H1 (cell line): ENCODE measurements at regions not wholly inside any gene's neighbourhood (a gene's known extent, or its start where the extent isn't known, plus 50 kb on each side); places are given as distances from the start of the nearest gene placed in this dataset.

ENCODE experiments used
- CTCF ChIA-PET: fragments of 300-600 bp; sonication (Branson Sonifier 250); formaldehyde crosslinking; loops from one replicate; lab custom pipeline; 2021; ENCODE audit not compliant: partially characterized antibody; lab: Charles Lee
- POLR2A ChIA-PET: fragments of 300-600 bp; sonication (Branson Sonifier 250); formaldehyde crosslinking; loops from one replicate; lab custom pipeline; 2021; ENCODE audit warnings: inconsistent platforms; ENCODE audit not compliant: partially characterized antibody; lab: Charles Lee
- DNase-seq, 2 experiments: peaks; one replicate each; pipeline versions ENCODE4 v3.0.0 to v3.0.0-alpha.2; 2010 to 2022; ENCODE audit warnings: low spot score in 2 of 2, low read depth in 1 of 2, mixed read lengths in 1 of 2
- FAIRE-seq: peaks from 2 replicates; lab custom pipeline; 2011; peaks lifted over from hg19 to GRCh38; lab: Jason Lieb, UNC
- H2AFZ ChIP-seq: 2 replicates; pipeline ENCODE4 v1.8.1; 2012; ENCODE audit warnings: low read length, inconsistent platforms
- H2AK5ac ChIP-seq: 2 replicates; pipeline ENCODE4 v1.6.1; 2013; ENCODE audit warnings: low read depth, low read length
- H2BK120ac ChIP-seq: replicated peaks from 2 replicates; pipeline ENCODE3; 2013; ENCODE audit warnings: low read depth, low read length, inconsistent platforms
- H2BK12ac ChIP-seq: 2 replicates; pipeline ENCODE4 v1.6.1; 2013; ENCODE audit warnings: low read depth, low read length
- H2BK15ac ChIP-seq: 2 replicates; pipeline ENCODE4 v1.6.1; 2013; ENCODE audit warnings: low read length
- H2BK20ac ChIP-seq: 2 replicates; pipeline ENCODE4 v1.6.1; 2013; ENCODE audit warnings: low read length
- H2BK5ac ChIP-seq: 2 replicates; pipeline ENCODE4 v1.6.1; 2013; ENCODE audit warnings: low read depth, low read length
- H3K14ac ChIP-seq: 2 replicates; pipeline ENCODE4 v1.6.1; 2013; ENCODE audit warnings: inconsistent platforms; ENCODE audit not compliant: insufficient read length
- H3K18ac ChIP-seq: 2 replicates; pipeline ENCODE4 v1.6.1; 2013; ENCODE audit warnings: low read length; ENCODE audit errors: extremely low read depth
- H3K23ac ChIP-seq: 2 replicates; pipeline ENCODE4 v1.6.1; 2013; ENCODE audit warnings: inconsistent platforms; ENCODE audit not compliant: insufficient read length
- H3K23me2 ChIP-seq: 2 replicates; pipeline ENCODE4 v1.6.1; 2013; ENCODE audit warnings: low read depth, low read length
- H3K27ac ChIP-seq: 2 replicates; pipeline ENCODE4 v1.6.1; 2011; ENCODE audit warnings: low read depth, low read length, inconsistent platforms
- H3K27me3 ChIP-seq, 4 experiments: replicated peaks in 1 of 4; 1 replicate in 1 of 4; 2 replicates in 3 of 4; pipeline versions ENCODE4 v1.6.1 to v1.8.1; 2011 to 2013; ENCODE audit warnings: low read length in 3 of 4, mild to moderate bottlenecking in 3 of 4, inconsistent platforms in 2 of 4, mixed read lengths in 2 of 4, moderate library complexity in 1 of 4; ENCODE audit not compliant: control insufficient read depth in 3 of 4, insufficient read depth in 3 of 4; ENCODE audit errors: extremely low read depth in 1 of 4
- H3K36me3 ChIP-seq, 4 experiments: 2 replicates each; pipeline versions ENCODE4 v1.6.1 to v1.8.1; 2011 to 2013; ENCODE audit warnings: mild to moderate bottlenecking in 4 of 4, low read length in 3 of 4, moderate library complexity in 2 of 4, control low read depth in 1 of 4, inconsistent platforms in 1 of 4; ENCODE audit not compliant: insufficient read depth in 4 of 4, control insufficient read depth in 2 of 4
- H3K4ac ChIP-seq: replicated peaks from 2 replicates; pipeline ENCODE3; 2013; ENCODE audit warnings: low read length, low read depth, mixed read lengths, inconsistent platforms; ENCODE audit not compliant: insufficient read length
- H3K4me1 ChIP-seq, 4 experiments: replicated peaks in 1 of 4; 1 replicate in 1 of 4; 2 replicates in 3 of 4; pipeline versions ENCODE4 v1.6.1 to v1.8.1; 2011 to 2013; ENCODE audit warnings: low read length in 3 of 4, inconsistent platforms in 2 of 4, mixed read lengths in 1 of 4; ENCODE audit not compliant: insufficient read depth in 4 of 4, control insufficient read depth in 3 of 4
- H3K4me2 ChIP-seq, 2 experiments: 2 replicates each; pipeline versions ENCODE4 v1.6.1 to v1.8.1; 2011 to 2013; ENCODE audit warnings: low read depth in 2 of 2, low read length in 2 of 2, control low read depth in 1 of 2, inconsistent platforms in 1 of 2, mild to moderate bottlenecking in 1 of 2; ENCODE audit not compliant: insufficient read depth in 1 of 2
- H3K4me3 ChIP-seq, 4 experiments: fragments of 200-600, 300-600 bp in 1 of 4; sonication (generic), shearing (Covaris generic), sonication (Bioruptor Twin) in 1 of 4; 2 replicates each; pipeline versions ENCODE4 v1.5.1 to v1.8.1; 2011 to 2016; ENCODE audit warnings: low read length in 4 of 4, low read depth in 3 of 4, control low read depth in 2 of 4, inconsistent platforms in 2 of 4, mild to moderate bottlenecking in 2 of 4, mixed read lengths in 1 of 4, moderate library complexity in 1 of 4; ENCODE audit not compliant: insufficient read depth in 2 of 4; ENCODE audit errors: extremely low read depth in 1 of 4
- H3K56ac ChIP-seq: replicated peaks from 2 replicates; pipeline ENCODE3; 2013; ENCODE audit warnings: low read depth, mild to moderate bottlenecking, mixed read lengths, low read length, inconsistent platforms; ENCODE audit not compliant: insufficient read length
- H3K79me1 ChIP-seq: 2 replicates; pipeline ENCODE4 v1.6.1; 2013; ENCODE audit warnings: low read depth, low read length, control low read depth
- H3K79me2 ChIP-seq, 2 experiments: 2 replicates each; pipeline versions ENCODE4 v1.6.1 to v1.8.1; 2012 to 2013; ENCODE audit warnings: low read length in 2 of 2, mild to moderate bottlenecking in 2 of 2, inconsistent platforms in 1 of 2; ENCODE audit not compliant: insufficient read depth in 2 of 2, control insufficient read depth in 1 of 2
- H3K9ac ChIP-seq, 4 experiments: replicated peaks in 1 of 4; 1 replicate in 1 of 4; 2 replicates in 3 of 4; pipeline versions ENCODE4 v1.6.1 to v1.8.1; 2011 to 2013; ENCODE audit warnings: low read depth in 3 of 4, low read length in 3 of 4, control low read depth in 2 of 4, mild to moderate bottlenecking in 2 of 4, moderate library complexity in 2 of 4, inconsistent platforms in 1 of 4; ENCODE audit errors: extremely low read depth in 1 of 4
- H3K9me3 ChIP-seq, 2 experiments: 2 replicates each; pipeline versions ENCODE4 v1.6.1 to v1.8.1; 2012 to 2013; ENCODE audit warnings: mild to moderate bottlenecking in 2 of 2, moderate library complexity in 2 of 2, control low read depth in 1 of 2, inconsistent platforms in 1 of 2, low read depth in 1 of 2, low read length in 1 of 2, mixed read lengths in 1 of 2; ENCODE audit not compliant: insufficient read depth in 2 of 2
- H4K20me1 ChIP-seq, 2 experiments: replicated peaks in 1 of 2; 2 replicates each; pipeline versions ENCODE3 to v1.8.1; 2011 to 2013; ENCODE audit warnings: inconsistent platforms in 2 of 2, low read length in 2 of 2, mild to moderate bottlenecking in 1 of 2; ENCODE audit not compliant: insufficient read depth in 2 of 2, control insufficient read depth in 1 of 2
- H4K5ac ChIP-seq: 2 replicates; pipeline ENCODE4 v1.6.1; 2013; ENCODE audit warnings: low read length, low read depth, mixed read lengths, inconsistent platforms; ENCODE audit not compliant: insufficient read length
- H4K8ac ChIP-seq: 2 replicates; pipeline ENCODE4 v1.8.0; 2013; ENCODE audit warnings: mild to moderate bottlenecking, moderate library complexity, low read length, inconsistent platforms; ENCODE audit not compliant: insufficient read depth; ENCODE audit errors: extremely low read depth
- H4K91ac ChIP-seq: replicated peaks from 2 replicates; pipeline ENCODE3; 2013; ENCODE audit warnings: low read length, mixed read lengths, inconsistent platforms; ENCODE audit not compliant: insufficient read length
- ASH2L ChIP-seq: fragments of 200-600, 300-600 bp; sonication (generic); IDR thresholded peaks from one replicate; pipeline ENCODE4 v1.7.1; 2017; ENCODE audit warnings: low read length
- BRCA1 ChIP-seq: IDR thresholded peaks from 2 replicates; pipeline ENCODE4 v1.6.1; 2012; ENCODE audit warnings: low read depth, low read length, improper control_type of control experiment
- JUND ChIP-seq: IDR thresholded peaks from 2 replicates; pipeline ENCODE4 v1.6.1; 2011; ENCODE audit warnings: mild to moderate bottlenecking, improper control_type of control experiment, low read length
- PHF8 ChIP-seq: fragments of 200-600 bp; sonication (generic); conservative IDR thresholded peaks from 2 replicates; pipeline ENCODE4 v1.7.1; 2012; ENCODE audit warnings: low read depth, mild to moderate bottlenecking, inconsistent platforms, low read length, moderate library complexity
- POLR2AphosphoS5 ChIP-seq: IDR thresholded peaks from 2 replicates; pipeline ENCODE4 v1.6.1; 2011; ENCODE audit warnings: low read depth, low read length
- SAP30 ChIP-seq: fragments of 300-600 bp; sonication (generic); IDR thresholded peaks from 2 replicates; pipeline ENCODE4 v1.7.1; 2012; ENCODE audit warnings: low read length, moderate library complexity, mild to moderate bottlenecking, inconsistent platforms; ENCODE audit not compliant: insufficient read depth, insufficient replicate concordance
- SIN3A ChIP-seq, 2 experiments: IDR thresholded peaks in 1 of 2; conservative IDR thresholded peaks in 1 of 2; 2 replicates each; pipeline ENCODE4 v1.6.1; 2011 to 2012; ENCODE audit warnings: low read length in 2 of 2, improper control_type of control experiment in 1 of 2, low read depth in 1 of 2, mild to moderate bottlenecking in 1 of 2
- ZNF274 ChIP-seq: IDR thresholded peaks from 2 replicates; pipeline ENCODE4 v1.7.0; 2012; ENCODE audit warnings: low read length, borderline replicate concordance; ENCODE audit errors: extremely low read depth
- WGBS, 2 experiments: shearing (Covaris generic) in 1 of 2; methylation state at CpG; one replicate each; pipeline versions ENCODE4 v1.1.6 to v1.1.7; 2013 to 2015; ENCODE audit warnings: low lambda C conversion rate in 2 of 2, mixed read lengths in 2 of 2, inconsistent platforms in 1 of 2, low coverage in 1 of 2, missing lambda C conversion rate in 1 of 2; ENCODE audit not compliant: insufficient replicate concordance in 2 of 2, insufficient coverage in 1 of 2, insufficient read length in 1 of 2; ENCODE audit errors: extremely low coverage in 1 of 2, missing lambda C conversion rate in 1 of 2; 5-methylcytosine and 5-hydroxymethylcytosine counted together

- Histone ChIP-seq H2BK120ac (no peak overlapping the region), H3K9me3 (no peaks in the 10 kb centered on the region), H2AK5ac (no peak overlapping the region), H4K5ac (no peak overlapping the region), H3K56ac (no peak overlapping the region), H3K14ac (no peak overlapping the region), H3K4me1 (peaks cover 0 to 11% (median 0%) of the 10 kb centered on the region in 4 experiments; a peak in 1 of 7 replicates), H3K79me2 (no peaks in the 10 kb centered on the region), H3K23me2 (no peaks in the 10 kb centered on the region), H2BK20ac (no peak overlapping the region), H4K91ac (no peak overlapping the region), H3K27me3 (no peaks in the 10 kb centered on the region), H2BK12ac (no peak overlapping the region), H2BK15ac (no peak overlapping the region), H3K79me1 (no peaks in the 10 kb centered on the region), H3K9ac (no peak overlapping the region), H3K23ac (no peak overlapping the region), H3K36me3 (no peaks in the 10 kb centered on the region), H2AFZ (peak overlapping the region; percentile 52; the same call in 1 of the 2 replicates), H3K27ac (no peak overlapping the region), H4K20me1 (no peaks in the 10 kb centered on the region), H3K4me3 (no peak overlapping the region), H4K8ac (no peak overlapping the region), H3K4me2 (no peak overlapping the region), H3K18ac (no peak overlapping the region), H2BK5ac (no peak overlapping the region), H3K4ac (no peak overlapping the region)
- ChIA-PET CTCF (no interaction called here), POLR2A (no interaction called here)
- TF ChIP-seq BRCA1 (no peak), ASH2L (no peak), PHF8 (no peak), JUND (no peak), SIN3A (conservative IDR thresholded peaks at IDR 0.05 in 1 of 2, IDR thresholded peaks at IDR 0.05 in 1 of 2; ENCODE audit: low read depth in 1 of 2, low read length in 2 of 2) (no peak), ZNF274 (no peak), POLR2AphosphoS5 (no peak), SAP30 (no peak)
- WGBS, 2 experiments, result 90% methylated on average over 7 of the region's 7 CpGs; no CpG with 5 or more reads in 1 of the 2 experiments
- FAIRE-seq, result no peak
- no peak for DNase-seq
These were observed 88.0 kb downstream of the FEM1C start for GRCh38 chr5:115456539-115457040.
